ENCODE measurements at regions not wholly inside any gene's neighbourhood (a gene's known extent, or its start where the extent isn't known, plus 50 kb on each side); places are given as distances from the start of the nearest gene placed in this dataset.

DNA sequence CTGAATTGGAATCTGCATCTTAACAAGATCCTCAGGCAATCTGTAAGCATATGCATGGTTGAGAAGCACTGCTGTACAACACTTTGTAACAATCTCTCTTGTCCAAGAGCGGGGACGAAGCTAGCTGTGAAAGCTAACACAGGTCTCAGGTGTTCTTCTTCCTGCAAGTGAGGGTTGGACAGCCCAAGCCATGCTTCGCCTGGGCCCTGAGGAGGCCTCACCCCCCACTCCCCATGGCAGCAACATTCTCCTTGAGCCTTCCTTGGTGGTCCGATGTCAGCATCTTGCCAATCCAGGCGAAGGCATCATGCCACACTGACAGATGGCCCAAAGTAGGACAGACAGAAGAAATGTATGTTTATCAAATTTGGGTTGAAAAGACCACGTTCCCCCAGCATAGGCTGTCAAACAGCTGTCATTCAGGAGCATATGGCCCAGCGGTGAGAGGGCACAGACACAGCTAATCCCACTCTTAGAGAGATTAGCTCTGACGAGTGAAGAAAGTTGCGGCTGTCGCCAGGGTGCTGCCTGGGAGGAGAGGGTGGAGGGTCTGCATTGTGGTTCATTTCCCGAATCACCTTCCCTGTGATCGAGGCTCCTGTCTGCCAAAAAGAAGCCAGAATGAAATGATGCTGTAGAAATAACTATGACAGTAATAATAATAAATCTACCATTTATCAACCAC, 344.7 kb downstream of the MYCN start:
- DNase-seq (ENCODE audit: low spot score): no peak
- intact Hi-C loops (cut with micrococcal nuclease): no loop called here
- no peak overlapping the region for H3K4me3 Mint-ChIP-seq (ENCODE audit: low read depth)
- no peak overlapping the region for H3K27ac Mint-ChIP-seq
- H3K4me1 Mint-ChIP-seq (ENCODE audit: low read depth): no peaks in the 10 kb centered on the region
- no peaks in the 10 kb centered on the region for H3K9me3 Mint-ChIP-seq
- no peaks in the 10 kb centered on the region for H3K36me3 Mint-ChIP-seq (ENCODE audit: low read depth)
- no peaks in the 10 kb centered on the region for H3K27me3 Mint-ChIP-seq (ENCODE audit: low read depth)

DNA sequence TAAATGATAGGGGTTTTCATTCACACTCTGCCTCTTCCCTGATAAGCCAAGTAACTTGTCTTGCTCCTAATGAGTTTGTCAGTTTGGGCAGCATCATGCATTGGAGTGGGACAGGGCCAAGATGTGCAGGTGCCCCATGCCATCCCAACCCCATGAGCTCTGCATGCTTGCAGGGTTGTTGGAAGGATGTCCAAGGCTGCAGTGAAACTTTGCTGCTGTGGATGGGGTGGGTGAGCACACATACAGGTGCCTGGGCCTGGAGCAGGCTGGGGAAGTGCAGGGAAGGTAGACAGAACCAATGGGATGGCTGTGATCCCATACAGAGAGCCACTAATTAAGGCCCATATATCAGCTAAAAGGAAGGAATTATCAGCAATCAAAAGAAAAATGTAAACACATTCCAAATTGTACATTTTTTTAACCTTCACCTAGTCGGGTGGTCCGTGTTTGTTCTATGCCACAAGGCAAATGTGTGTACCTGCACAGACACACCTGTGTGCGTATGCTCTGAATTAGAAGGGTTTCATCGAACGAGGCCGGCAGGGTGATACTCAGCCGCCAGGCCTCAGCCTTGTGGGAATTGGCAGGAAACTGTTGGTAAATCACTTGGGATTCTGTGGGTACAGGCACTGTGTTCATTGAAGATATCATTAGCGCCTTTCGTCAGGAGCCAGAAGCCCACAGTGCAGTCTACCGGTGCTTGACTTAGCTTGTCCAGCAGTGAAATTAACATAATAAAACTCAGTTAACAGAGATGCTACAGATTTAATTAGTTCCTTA, 342.9 kb downstream of the MYCN start:
- intact Hi-C loops (cut with micrococcal nuclease): no loop called here
- Mint-ChIP-seq H3K36me3 (ENCODE audit: low read depth) (no peaks in the 10 kb centered on the region), H3K9me3 (no peaks in the 10 kb centered on the region), H3K27me3 (ENCODE audit: low read depth) (no peaks in the 10 kb centered on the region), H3K4me3 (ENCODE audit: low read depth) (no peak overlapping the region), H3K27ac (no peak overlapping the region), H3K4me1 (ENCODE audit: low read depth) (no peaks in the 10 kb centered on the region)
- no peak for DNase-seq (ENCODE audit: low spot score)

DNA sequence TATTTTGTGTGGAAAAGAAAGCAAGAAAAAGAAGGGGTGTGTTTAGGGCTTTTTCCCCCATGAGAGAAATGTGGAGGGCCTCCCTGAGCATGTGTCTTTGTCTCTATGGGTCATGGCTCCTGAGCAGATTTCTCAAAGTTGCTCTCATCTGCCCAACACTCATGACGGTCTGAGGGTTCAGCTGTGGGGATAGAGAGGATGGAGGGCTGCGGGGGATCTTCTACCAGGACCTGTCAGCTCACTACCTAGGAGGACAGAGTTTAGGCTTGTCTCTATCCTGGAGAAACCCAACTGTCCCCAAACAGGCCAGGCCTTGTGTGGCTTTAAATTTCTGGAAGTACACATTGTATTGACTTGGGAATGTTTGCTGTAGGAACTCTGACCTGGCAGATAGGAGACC, 342.2 kb downstream of the MYCN start:
- no peak overlapping the region for H3K4me3 Mint-ChIP-seq (ENCODE audit: low read depth)

DNA sequence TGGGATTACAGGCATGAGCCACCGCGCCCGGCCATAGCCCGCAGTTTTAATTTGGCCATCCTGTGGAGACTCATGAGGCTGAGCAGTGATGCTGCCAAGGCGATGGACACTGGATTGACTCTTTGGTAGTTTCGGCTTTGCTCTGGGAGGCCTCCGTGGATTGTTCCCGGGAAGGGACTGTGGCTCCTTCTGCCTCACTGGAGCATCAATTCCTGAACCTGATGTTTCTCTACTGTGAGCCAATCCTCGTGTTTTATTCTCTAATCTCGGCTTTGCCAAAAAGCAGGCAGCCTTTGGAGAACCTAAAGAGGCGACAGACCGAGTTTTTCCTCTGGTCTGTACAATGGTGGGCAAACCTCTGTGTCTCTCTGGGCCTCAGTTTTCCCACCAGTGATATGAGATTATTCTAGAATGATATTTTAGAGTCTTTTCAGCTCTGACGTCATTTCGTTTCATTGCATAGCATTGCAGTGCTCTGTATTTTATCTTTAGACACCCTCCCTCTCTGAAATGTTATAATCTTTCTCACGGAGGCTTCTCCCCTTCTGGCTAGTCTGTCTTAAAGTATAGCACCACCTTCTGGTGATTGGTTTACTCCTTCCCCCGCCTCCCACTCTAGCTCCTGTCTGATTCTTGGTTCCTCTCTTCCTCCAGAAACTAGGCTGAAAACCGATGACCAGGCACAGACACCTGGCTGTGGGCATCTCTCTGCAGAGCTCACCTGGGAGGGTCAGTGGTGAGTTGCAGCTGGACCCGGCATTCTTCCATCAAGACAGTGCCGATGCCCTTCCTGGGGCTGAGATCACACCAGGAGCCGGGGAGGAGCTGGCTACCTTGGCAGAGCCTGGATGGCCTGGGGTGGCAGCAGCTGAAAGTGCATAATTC, 341.3 kb downstream of the MYCN start:
- H3K27ac Mint-ChIP-seq: no peak overlapping the region
- H3K4me1 Mint-ChIP-seq (ENCODE audit: low read depth): no peaks in the 10 kb centered on the region
- no peaks in the 10 kb centered on the region for H3K9me3 Mint-ChIP-seq
- no peak overlapping the region for H3K4me3 Mint-ChIP-seq (ENCODE audit: low read depth)
- no peak for DNase-seq (ENCODE audit: low spot score)
- intact Hi-C loops (cut with micrococcal nuclease): loop anchor here (1.0 kb wide), 1 partner anchor 342 kb away; no protein-coding TSS in a partner anchor
- H3K27me3 Mint-ChIP-seq (ENCODE audit: low read depth): no peaks in the 10 kb centered on the region
- no peaks in the 10 kb centered on the region for H3K36me3 Mint-ChIP-seq (ENCODE audit: low read depth)

More for the DNA sequence above, 342.2 kb downstream of the MYCN start:
- no peaks in the 10 kb centered on the region for H3K9me3 Mint-ChIP-seq
- no peaks in the 10 kb centered on the region for H3K4me1 Mint-ChIP-seq (ENCODE audit: low read depth)
- H3K27me3 Mint-ChIP-seq (ENCODE audit: low read depth): no peaks in the 10 kb centered on the region
- no peak overlapping the region for H3K27ac Mint-ChIP-seq
- no peaks in the 10 kb centered on the region for H3K36me3 Mint-ChIP-seq (ENCODE audit: low read depth)
- DNase-seq (ENCODE audit: low spot score): no peak
- intact Hi-C loops (cut with micrococcal nuclease): loop anchor here (1.0 kb wide), 1 partner anchor 343 kb away; no protein-coding TSS in a partner anchor

- intact Hi-C loops (cut with micrococcal nuclease): no loop called here
- no peaks in the 10 kb centered on the region for H3K27me3 Mint-ChIP-seq (ENCODE audit: low read depth)
- no peaks in the 10 kb centered on the region for H3K36me3 Mint-ChIP-seq (ENCODE audit: low read depth)
- H3K4me1 Mint-ChIP-seq (ENCODE audit: low read depth): no peaks in the 10 kb centered on the region
- H3K27ac Mint-ChIP-seq: no peak overlapping the region
- no peak for DNase-seq (ENCODE audit: low spot score)
- H3K4me3 Mint-ChIP-seq (ENCODE audit: low read depth): no peak overlapping the region
- H3K9me3 Mint-ChIP-seq: no peaks in the 10 kb centered on the region
Measured at GRCh38 chr2:16280081-16280480, 339.7 kb downstream of the MYCN start.

DNA sequence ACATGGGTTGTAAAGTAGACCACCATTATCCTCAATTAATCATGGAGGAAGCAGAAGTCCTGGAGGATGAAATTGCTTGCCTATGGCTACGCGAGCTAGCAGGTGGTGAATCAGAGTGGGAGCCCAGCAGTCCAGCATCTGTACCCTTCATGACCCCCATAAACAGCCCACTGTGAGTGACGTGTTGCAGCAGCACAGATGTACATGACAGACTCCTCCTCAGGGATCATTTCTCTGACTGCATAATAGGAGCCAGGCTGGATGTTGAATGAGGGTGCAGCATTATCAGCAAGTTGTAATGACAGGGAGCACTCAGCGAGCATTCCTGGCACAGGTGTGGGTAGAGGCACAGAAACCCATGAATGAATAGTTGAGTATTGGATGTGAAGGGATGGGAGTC, 339.3 kb downstream of the MYCN start:
- no peak overlapping the region for H3K4me3 Mint-ChIP-seq (ENCODE audit: low read depth)
- no peak overlapping the region for H3K27ac Mint-ChIP-seq
- intact Hi-C loops (cut with micrococcal nuclease): no loop called here
- H3K36me3 Mint-ChIP-seq (ENCODE audit: low read depth): no peaks in the 10 kb centered on the region
- no peaks in the 10 kb centered on the region for H3K9me3 Mint-ChIP-seq
- DNase-seq (ENCODE audit: low spot score): no peak
- no peaks in the 10 kb centered on the region for H3K4me1 Mint-ChIP-seq (ENCODE audit: low read depth)
- no peaks in the 10 kb centered on the region for H3K27me3 Mint-ChIP-seq (ENCODE audit: low read depth)

DNA sequence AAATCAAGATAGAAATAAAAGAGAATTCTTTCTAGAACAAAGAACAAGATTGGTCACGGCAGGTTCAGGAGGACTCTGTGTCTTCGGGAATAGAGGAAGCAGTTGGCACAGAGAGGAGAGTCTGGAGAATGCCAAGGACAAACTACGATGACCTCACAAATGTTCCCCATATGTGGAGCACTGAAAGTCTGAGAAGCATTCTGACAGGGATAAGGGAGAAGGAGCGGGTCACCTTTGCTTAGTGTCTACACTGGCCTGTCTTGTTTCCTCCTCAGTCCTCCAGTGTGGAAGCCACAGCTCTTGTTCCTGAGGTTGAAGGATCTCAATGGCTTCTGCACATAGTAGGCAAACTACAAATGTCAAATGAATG, 338.8 kb downstream of the MYCN start:
- H3K27ac Mint-ChIP-seq: no peak overlapping the region
- H3K27me3 Mint-ChIP-seq (ENCODE audit: low read depth): no peaks in the 10 kb centered on the region
- no peak overlapping the region for H3K4me3 Mint-ChIP-seq (ENCODE audit: low read depth)
- intact Hi-C loops (cut with micrococcal nuclease): no loop called here
- no peaks in the 10 kb centered on the region for H3K9me3 Mint-ChIP-seq
- DNase-seq (ENCODE audit: low spot score): no peak
- H3K4me1 Mint-ChIP-seq (ENCODE audit: low read depth): no peaks in the 10 kb centered on the region
- no peaks in the 10 kb centered on the region for H3K36me3 Mint-ChIP-seq (ENCODE audit: low read depth)

GRCh38 chr2:16278421-16279200, 338.3 kb downstream of the MYCN start:
- DNase-seq (ENCODE audit: low spot score): no peak
- Mint-ChIP-seq H3K27ac (no peak overlapping the region), H3K27me3 (ENCODE audit: low read depth) (no peaks in the 10 kb centered on the region), H3K4me3 (ENCODE audit: low read depth) (no peak overlapping the region), H3K4me1 (ENCODE audit: low read depth) (no peaks in the 10 kb centered on the region), H3K9me3 (no peaks in the 10 kb centered on the region), H3K36me3 (ENCODE audit: low read depth) (no peaks in the 10 kb centered on the region)
- intact Hi-C loops (cut with micrococcal nuclease): no loop called here

GRCh38 chr2:16277117-16277516, 336.8 kb downstream of the MYCN start:
- H3K27me3 Mint-ChIP-seq (ENCODE audit: low read depth): no peaks in the 10 kb centered on the region
- no peaks in the 10 kb centered on the region for H3K4me1 Mint-ChIP-seq (ENCODE audit: low read depth)
- no peaks in the 10 kb centered on the region for H3K36me3 Mint-ChIP-seq (ENCODE audit: low read depth)
- H3K9me3 Mint-ChIP-seq: no peaks in the 10 kb centered on the region
- DNase-seq (ENCODE audit: low spot score): no peak
- no peak overlapping the region for H3K4me3 Mint-ChIP-seq (ENCODE audit: low read depth)
- intact Hi-C loops (cut with micrococcal nuclease): no loop called here
- H3K27ac Mint-ChIP-seq: no peak overlapping the region

GRCh38 chr2:16275661-16276060, 335.3 kb downstream of the MYCN start:
- Mint-ChIP-seq H3K4me3 (ENCODE audit: low read depth) (no peak overlapping the region), H3K4me1 (ENCODE audit: low read depth) (no peaks in the 10 kb centered on the region), H3K9me3 (no peaks in the 10 kb centered on the region), H3K27ac (no peak overlapping the region), H3K27me3 (ENCODE audit: low read depth) (no peaks in the 10 kb centered on the region), H3K36me3 (ENCODE audit: low read depth) (no peaks in the 10 kb centered on the region)
- intact Hi-C loops (cut with micrococcal nuclease): no loop called here
- DNase-seq (ENCODE audit: low spot score): no peak

DNA sequence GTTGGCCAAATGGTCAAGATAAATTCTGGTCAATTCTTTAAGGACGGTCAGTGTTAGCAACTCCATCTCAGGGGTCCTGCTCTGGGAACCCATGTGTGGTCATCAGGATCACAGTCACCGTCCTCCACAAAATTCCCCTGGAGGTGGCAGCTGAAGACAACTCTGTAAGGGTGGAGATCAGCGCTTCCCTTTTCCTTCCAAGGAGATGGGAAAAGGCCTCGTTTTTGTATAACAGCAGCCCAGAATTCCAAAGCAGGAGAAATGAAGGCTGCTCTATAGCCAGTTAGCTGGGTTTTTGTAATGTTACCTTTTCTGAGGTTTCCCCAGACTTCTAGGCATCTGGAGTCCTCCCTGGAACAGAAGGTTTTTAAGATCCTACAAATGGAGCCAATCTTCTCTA, 334.8 kb downstream of the MYCN start:
- Mint-ChIP-seq H3K36me3 (ENCODE audit: low read depth) (no peaks in the 10 kb centered on the region), H3K4me1 (ENCODE audit: low read depth) (no peaks in the 10 kb centered on the region), H3K4me3 (ENCODE audit: low read depth) (no peak overlapping the region), H3K27me3 (ENCODE audit: low read depth) (no peaks in the 10 kb centered on the region), H3K27ac (no peak overlapping the region), H3K9me3 (no peaks in the 10 kb centered on the region)
- DNase-seq (ENCODE audit: low spot score): no peak
- intact Hi-C loops (cut with micrococcal nuclease): no loop called here

GRCh38 chr2:16273111-16273510, 332.8 kb downstream of the MYCN start:
- Mint-ChIP-seq H3K4me1 (ENCODE audit: low read depth) (no peaks in the 10 kb centered on the region), H3K27me3 (ENCODE audit: low read depth) (no peaks in the 10 kb centered on the region), H3K4me3 (ENCODE audit: low read depth) (no peak overlapping the region), H3K27ac (no peak overlapping the region), H3K36me3 (ENCODE audit: low read depth) (no peaks in the 10 kb centered on the region), H3K9me3 (no peaks in the 10 kb centered on the region)
- no peak for DNase-seq (ENCODE audit: low spot score)
- intact Hi-C loops (cut with micrococcal nuclease): no loop called here

All from activated T-helper 2 cell treated with anti-CD3 and anti-CD28 coated beads, Interferon-gamma antibody, Interleukin-2, Interleukin-4, amounts not matched to agents 10 μg/mL and 5 μg/mL and 100 μg/mL, durations not matched to agents 14 hours and 24 hours and 36 hours (primary cell).